A673 (cell line): ENCODE measurements at regions not wholly inside any gene's neighbourhood (a gene's known extent, or its start where the extent isn't known, plus 50 kb on each side); places are given as distances from the start of the nearest gene placed in this dataset.

Experiments used
- BruUV-seq: library from RNA; stranded (reverse); fragments of 400-500 nt; replicated peaks from 2 replicates; lab custom pipeline; 2021; lab: Mats Ljungman, UMichigan
- CTCF ChIA-PET: fragments of 300-600 bp; sonication (Branson Sonifier 250); formaldehyde crosslinking; loops from one replicate; lab custom pipeline; 2022; ENCODE audit warnings: antibody characterized with exemption; lab: Charles Lee
- POLR2A ChIA-PET: fragments of 300-600 bp; sonication (Branson Sonifier 250); formaldehyde crosslinking; loops from one replicate; lab custom pipeline; 2022; ENCODE audit warnings: antibody characterized with exemption; ENCODE audit not compliant: low non-redundant PET; lab: Charles Lee
- DNase-seq: peaks from one replicate; pipeline ENCODE4 v3.0.0-alpha.2; 2015; ENCODE audit warnings: low spot score
- H3K27ac ChIP-seq: fragments of 200-600 bp; sonication (generic); 2 replicates; pipeline ENCODE4 v1.5.1; 2016; ENCODE audit warnings: mixed run types, low read depth, mild to moderate bottlenecking, mixed read lengths, antibody characterized with exemption, low read length; ENCODE audit not compliant: poor library complexity, severe bottlenecking
- H3K27me3 ChIP-seq: fragments of 200-600 bp; sonication (generic); replicated peaks from 2 replicates; pipeline ENCODE4 v1.6.1; 2017; ENCODE audit warnings: mixed run types, low read depth, mild to moderate bottlenecking, mixed read lengths, antibody characterized with exemption, low read length; ENCODE audit not compliant: insufficient read depth, poor library complexity
- H3K36me3 ChIP-seq: fragments of 200-600 bp; sonication (generic); 2 replicates; pipeline ENCODE4 v1.6.1; 2016; ENCODE audit warnings: mixed run types, mild to moderate bottlenecking, mixed read lengths, antibody characterized with exemption, low read length; ENCODE audit not compliant: insufficient read depth, poor library complexity, severe bottlenecking
- H3K4me1 ChIP-seq: fragments of 200-600 bp; sonication (generic); 2 replicates; pipeline ENCODE4 v1.6.1; 2017; ENCODE audit warnings: mixed run types, mild to moderate bottlenecking, mixed read lengths, antibody characterized with exemption, low read length; ENCODE audit not compliant: insufficient read depth, poor library complexity, severe bottlenecking
- H3K4me3 ChIP-seq: fragments of 200-600 bp; sonication (generic); 2 replicates; pipeline ENCODE4 v1.5.1; 2016; ENCODE audit warnings: low read depth, mixed run types, mild to moderate bottlenecking, mixed read lengths, low read length; ENCODE audit not compliant: poor library complexity, severe bottlenecking
- H3K9me3 ChIP-seq: fragments of 200-600 bp; sonication (generic); 2 replicates; pipeline ENCODE4 v1.6.1; 2016; ENCODE audit warnings: mixed run types, low read depth, mild to moderate bottlenecking, mixed read lengths, antibody characterized with exemption, low read length; ENCODE audit not compliant: poor library complexity, severe bottlenecking
- CTCF ChIP-seq: fragments of 300-800, 200-600 bp; sonication (generic); conservative IDR thresholded peaks from 2 replicates; pipeline ENCODE4 v1.5.1; 2017; ENCODE audit warnings: low read depth, mild to moderate bottlenecking, antibody characterized with exemption, low read length, moderate library complexity, mixed read lengths
- EZH2 ChIP-seq: fragments of 200-600 bp; sonication (generic); IDR thresholded peaks from 2 replicates; pipeline ENCODE4 v1.6.1; 2017; ENCODE audit warnings: borderline replicate concordance, low read depth, mild to moderate bottlenecking, mixed read lengths, antibody characterized with exemption, low read length; ENCODE audit not compliant: poor library complexity, severe bottlenecking
- intact Hi-C: fragments of 100-400 bp; cut with micrococcal nuclease; formaldehyde crosslinking; loops from one replicate; pipeline ENCODE4 v1.10.0; 2022; ENCODE audit not compliant: unreplicated experiment

DNA sequence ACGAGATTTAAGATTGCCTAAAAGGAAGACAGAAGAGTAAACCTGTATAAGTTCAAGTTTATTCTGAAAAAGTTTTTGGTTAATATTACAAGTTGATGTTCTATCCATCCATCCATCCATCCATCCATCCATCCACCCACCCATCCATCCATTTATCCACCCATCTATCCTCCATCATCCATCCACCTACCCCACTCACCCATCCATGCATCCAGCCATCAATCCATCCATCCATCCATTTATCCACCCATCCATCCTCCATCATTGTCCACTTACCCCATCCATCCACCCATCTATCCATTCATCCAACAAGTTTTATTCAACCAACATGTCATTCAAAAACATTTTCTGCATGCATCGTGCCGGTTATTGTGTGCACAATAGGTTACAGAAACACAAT, 89.3 kb downstream of the ZBTB18 start:
- ChIA-PET CTCF (no interaction called here), POLR2A (no interaction called here)
- no peak overlapping the region for H3K4me3 ChIP-seq
- H3K27ac ChIP-seq = no peak overlapping the region
- H3K36me3 ChIP-seq = no peaks in the 10 kb centered on the region
- H3K9me3 ChIP-seq = no peaks in the 10 kb centered on the region
- intact Hi-C loops = no loop called here
- DNase-seq = no peak
- BruUV-seq = no TSS peak
- H3K27me3 ChIP-seq = no peaks in the 10 kb centered on the region
- no peaks in the 10 kb centered on the region for H3K4me1 ChIP-seq
- TF ChIP-seq CTCF = no peak
- TF ChIP-seq EZH2 = no peak

DNA sequence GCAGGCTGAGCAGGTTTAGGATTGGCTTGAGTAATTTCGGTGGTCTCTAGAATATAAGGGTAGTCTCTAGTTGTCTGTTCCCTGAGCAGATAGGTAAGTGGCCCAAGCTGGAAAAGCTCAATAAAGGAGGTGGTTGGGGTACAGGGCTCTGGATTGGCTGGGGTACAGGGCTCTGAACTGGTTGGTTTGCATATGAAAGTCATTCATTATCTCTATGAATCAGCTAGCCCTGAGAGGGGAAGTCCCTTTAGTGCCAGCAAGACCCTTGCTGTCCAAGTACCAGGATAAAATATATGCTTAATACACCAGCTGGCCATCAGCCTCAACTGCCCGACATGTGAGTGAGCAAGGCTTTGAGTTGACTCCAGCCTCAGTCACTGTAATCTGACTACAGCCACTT, 93.0 kb downstream of the ZBTB18 start:
- H3K27me3 ChIP-seq = no peaks in the 10 kb centered on the region
- no TSS peak for BruUV-seq
- H3K4me3 ChIP-seq = no peak overlapping the region
- TF ChIP-seq CTCF (no peak), EZH2 (no peak)
- H3K27ac ChIP-seq = no peak overlapping the region
- no peaks in the 10 kb centered on the region for H3K36me3 ChIP-seq
- H3K9me3 ChIP-seq = no peaks in the 10 kb centered on the region
- no peak for DNase-seq
- CTCF ChIA-PET = no interaction called here
- POLR2A ChIA-PET = no interaction called here
- H3K4me1 ChIP-seq = no peaks in the 10 kb centered on the region
- intact Hi-C loops = no loop called here

GRCh38 chr1:244150071-244150470, 99.0 kb downstream of the ZBTB18 start:
- CTCF ChIA-PET = no interaction called here
- no peaks in the 10 kb centered on the region for H3K9me3 ChIP-seq
- no peak for DNase-seq
- H3K4me1 ChIP-seq = no peaks in the 10 kb centered on the region
- no peaks in the 10 kb centered on the region for H3K36me3 ChIP-seq
- TF ChIP-seq EZH2 = no peak
- no peak for TF ChIP-seq CTCF
- BruUV-seq = no TSS peak
- H3K4me3 ChIP-seq = no peak overlapping the region
- no peaks in the 10 kb centered on the region for H3K27me3 ChIP-seq
- no peak overlapping the region for H3K27ac ChIP-seq
- POLR2A ChIA-PET = no interaction called here
- intact Hi-C loops = no loop called here
